ENCODE measurements at regions not wholly inside any gene's neighbourhood (a gene's known extent, or its start where the extent isn't known, plus 50 kb on each side); places are given as distances from the start of the nearest gene placed in this dataset.

GRCh38 chr2:223508372-223508771, 93.8 kb downstream of the SCG2 start:
- TF ChIP-seq CTCF (optimal IDR thresholded peaks at IDR 0.05 in 1 of 3, IDR thresholded peaks at IDR 0.05 in 1 of 3, conservative IDR thresholded peaks at IDR 0.05 in 1 of 3; ENCODE audit: extremely low read depth in 1 of 3, insufficient read depth in 2 of 3, low read length in 3 of 3) (no peak), EZH2 (IDR thresholded peaks at IDR 0.05; ENCODE audit: low read length) (no peak)

Measured in keratinocyte (primary cell).